ENCODE measurements at regions not wholly inside any gene's neighbourhood (a gene's known extent, or its start where the extent isn't known, plus 50 kb on each side); places are given as distances from the start of the nearest gene placed in this dataset.

DNA sequence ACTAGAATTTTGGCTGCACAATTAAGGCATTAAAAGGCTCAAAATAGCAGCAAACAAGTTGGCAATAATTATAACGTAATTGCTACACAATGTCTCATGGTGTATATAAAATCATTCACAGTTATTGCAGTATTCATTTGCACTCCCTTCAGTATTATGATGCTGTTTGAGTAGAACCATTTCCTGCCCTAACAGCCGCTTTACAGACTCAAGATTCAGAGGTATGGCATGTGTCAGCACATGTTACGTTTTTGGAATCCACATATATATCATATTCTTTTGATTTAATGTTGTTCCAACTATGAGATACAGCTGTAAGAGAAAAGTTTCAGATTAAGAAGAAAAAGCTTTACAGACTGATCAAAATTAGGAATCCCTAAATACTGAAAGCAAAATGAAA is 56.3 kb upstream of the NCKAP5 start:
- intact Hi-C loops (cut with micrococcal nuclease; ENCODE audit: unreplicated experiment): no loop called here
- Histone ChIP-seq H3K4me2 (ENCODE audit: low read length) (no peak overlapping the region), H3K79me2 (ENCODE audit: insufficient read depth, low read depth, low read length) (no peaks in the 10 kb centered on the region), H3K4me3 (ENCODE audit: low read depth, low read length, poor library complexity, severe bottlenecking) (no peak overlapping the region), H3K27ac (ENCODE audit: low read depth, low read length, poor library complexity, severe bottlenecking) (no peak overlapping the region), H3K9me3 (ENCODE audit: low read length) (no peaks in the 10 kb centered on the region), H3K4me1 (ENCODE audit: insufficient read depth, low read length, poor library complexity, severe bottlenecking) (no peaks in the 10 kb centered on the region), H2AFZ (ENCODE audit: low read length) (no peak overlapping the region), H3K9me2 (ENCODE audit: insufficient read depth, low read length) (no peaks in the 10 kb centered on the region), H4K20me1 (ENCODE audit: insufficient read depth, low read length) (no peaks in the 10 kb centered on the region), H3K36me3 (ENCODE audit: insufficient read depth, low read length) (no peaks in the 10 kb centered on the region)
- ChIA-PET CTCF (ENCODE audit: unreplicated experiment) (no interaction called here), POLR2A (no interaction called here)
- no peak for DNase-seq (ENCODE audit: low spot score)
- TF ChIP-seq, protein P1, sequence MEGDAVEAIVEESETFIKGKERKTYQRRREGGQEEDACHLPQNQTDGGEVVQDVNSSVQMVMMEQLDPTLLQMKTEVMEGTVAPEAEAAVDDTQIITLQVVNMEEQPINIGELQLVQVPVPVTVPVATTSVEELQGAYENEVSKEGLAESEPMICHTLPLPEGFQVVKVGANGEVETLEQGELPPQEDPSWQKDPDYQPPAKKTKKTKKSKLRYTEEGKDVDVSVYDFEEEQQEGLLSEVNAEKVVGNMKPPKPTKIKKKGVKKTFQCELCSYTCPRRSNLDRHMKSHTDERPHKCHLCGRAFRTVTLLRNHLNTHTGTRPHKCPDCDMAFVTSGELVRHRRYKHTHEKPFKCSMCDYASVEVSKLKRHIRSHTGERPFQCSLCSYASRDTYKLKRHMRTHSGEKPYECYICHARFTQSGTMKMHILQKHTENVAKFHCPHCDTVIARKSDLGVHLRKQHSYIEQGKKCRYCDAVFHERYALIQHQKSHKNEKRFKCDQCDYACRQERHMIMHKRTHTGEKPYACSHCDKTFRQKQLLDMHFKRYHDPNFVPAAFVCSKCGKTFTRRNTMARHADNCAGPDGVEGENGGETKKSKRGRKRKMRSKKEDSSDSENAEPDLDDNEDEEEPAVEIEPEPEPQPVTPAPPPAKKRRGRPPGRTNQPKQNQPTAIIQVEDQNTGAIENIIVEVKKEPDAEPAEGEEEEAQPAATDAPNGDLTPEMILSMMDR (conservative IDR thresholded peaks at IDR 0.05; ENCODE audit: low read length): no peak
- TF ChIP-seq EZH2phosphoT487 (IDR thresholded peaks at IDR 0.05; ENCODE audit: borderline replicate concordance, low read depth, low read length): no peak
- no TSS peak for BruUV-seq (replicated peaks)

DNA sequence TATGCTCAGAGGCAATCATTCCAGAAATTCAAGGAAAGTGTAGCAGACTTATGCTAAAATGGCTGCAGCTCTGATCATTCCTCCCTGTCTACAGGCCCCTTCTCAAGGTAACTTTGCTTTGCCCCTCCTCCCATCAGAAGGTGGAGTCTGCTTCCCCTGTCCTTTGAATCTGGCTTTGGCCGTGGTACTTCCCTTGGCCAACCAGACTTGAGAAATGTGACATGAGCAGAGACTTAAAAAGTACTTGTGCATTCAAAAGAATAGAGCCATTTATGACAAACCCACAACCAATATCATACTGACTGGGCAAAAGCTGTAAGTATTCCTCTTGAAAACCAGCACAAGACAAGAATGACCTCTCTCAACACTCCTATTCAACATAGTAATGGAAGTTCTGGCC is 59.5 kb upstream of the NCKAP5 start:
- no peaks in the 10 kb centered on the region for H3K9me3 ChIP-seq (ENCODE audit: low read length)
- TF ChIP-seq, protein P1 (conservative IDR thresholded peaks at IDR 0.05; ENCODE audit: low read length): no peak
- no peak for TF ChIP-seq EZH2phosphoT487 (IDR thresholded peaks at IDR 0.05; ENCODE audit: borderline replicate concordance, low read depth, low read length)
- CTCF ChIA-PET (ENCODE audit: unreplicated experiment): no interaction called here
- no peaks in the 10 kb centered on the region for H4K20me1 ChIP-seq (ENCODE audit: insufficient read depth, low read length)
- no peaks in the 10 kb centered on the region for H3K36me3 ChIP-seq (ENCODE audit: insufficient read depth, low read length)
- H2AFZ ChIP-seq (ENCODE audit: low read length): no peak overlapping the region
- H3K9me2 ChIP-seq (ENCODE audit: insufficient read depth, low read length): no peaks in the 10 kb centered on the region
- no peak overlapping the region for H3K4me2 ChIP-seq (ENCODE audit: low read length)
- DNase-seq (ENCODE audit: low spot score): no peak
- BruUV-seq (replicated peaks): no TSS peak
- POLR2A ChIA-PET: interaction anchor here (1.0 kb wide), 1 partner anchor 8 kb away, joined by 3 read pairs; no protein-coding TSS in a partner anchor
- H3K4me1 ChIP-seq (ENCODE audit: insufficient read depth, low read length, poor library complexity, severe bottlenecking): no peaks in the 10 kb centered on the region
- intact Hi-C loops (cut with micrococcal nuclease; ENCODE audit: unreplicated experiment): no loop called here
- no peaks in the 10 kb centered on the region for H3K79me2 ChIP-seq (ENCODE audit: insufficient read depth, low read depth, low read length)
- no peak overlapping the region for H3K4me3 ChIP-seq (ENCODE audit: low read depth, low read length, poor library complexity, severe bottlenecking)
- no peak overlapping the region for H3K27ac ChIP-seq (ENCODE audit: low read depth, low read length, poor library complexity, severe bottlenecking)

DNA sequence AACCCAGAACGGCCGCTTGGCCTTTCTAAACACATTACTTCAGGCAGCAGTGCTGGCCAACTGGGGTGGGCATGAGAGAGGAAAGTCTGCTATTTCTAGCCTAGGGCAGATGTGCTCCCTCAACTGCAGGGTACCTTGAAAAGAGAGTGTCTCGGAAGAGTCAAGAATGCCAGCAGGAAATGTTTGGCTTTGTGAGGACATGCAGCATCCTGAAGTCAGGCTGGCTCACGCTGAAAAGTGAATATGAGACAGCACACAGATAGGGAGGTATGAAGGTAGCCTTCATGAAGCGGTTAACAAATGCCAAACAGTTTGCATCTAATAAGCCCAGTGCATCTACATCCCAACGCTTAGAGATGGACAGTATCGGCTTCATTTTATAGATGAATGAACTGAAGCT is 65.0 kb upstream of the NCKAP5 start:
- ChIA-PET POLR2A (interaction anchor here (0.6 kb wide), 1 partner anchor 201 kb away, joined by 4 read pairs; no protein-coding TSS in a partner anchor), CTCF (ENCODE audit: unreplicated experiment) (no interaction called here)
- Histone ChIP-seq H3K27ac (ENCODE audit: low read depth, low read length, poor library complexity, severe bottlenecking) (no peak overlapping the region), H3K36me3 (ENCODE audit: insufficient read depth, low read length) (no peaks in the 10 kb centered on the region), H3K9me3 (ENCODE audit: low read length) (no peaks in the 10 kb centered on the region), H4K20me1 (ENCODE audit: insufficient read depth, low read length) (no peaks in the 10 kb centered on the region), H3K4me2 (ENCODE audit: low read length) (no peak overlapping the region), H3K9me2 (ENCODE audit: insufficient read depth, low read length) (no peaks in the 10 kb centered on the region), H2AFZ (ENCODE audit: low read length) (no peak overlapping the region), H3K4me3 (ENCODE audit: low read depth, low read length, poor library complexity, severe bottlenecking) (no peak overlapping the region), H3K79me2 (ENCODE audit: insufficient read depth, low read depth, low read length) (no peaks in the 10 kb centered on the region), H3K4me1 (ENCODE audit: insufficient read depth, low read length, poor library complexity, severe bottlenecking) (no peaks in the 10 kb centered on the region)
- intact Hi-C loops (cut with micrococcal nuclease; ENCODE audit: unreplicated experiment): no loop called here
- no TSS peak for BruUV-seq (replicated peaks)
- no peak for DNase-seq (ENCODE audit: low spot score)
- TF ChIP-seq, protein P1 (conservative IDR thresholded peaks at IDR 0.05; ENCODE audit: low read length): no peak
- TF ChIP-seq EZH2phosphoT487 (IDR thresholded peaks at IDR 0.05; ENCODE audit: borderline replicate concordance, low read depth, low read length): no peak
